Germinal center (tissue), 1 donor: ENCODE measurements at regions not wholly inside any gene's neighbourhood (a gene's known extent, or its start where the extent isn't known, plus 50 kb on each side); places are given as distances from the start of the nearest gene placed in this dataset.

Source experiments
- DNase-seq: peaks from one replicate; pipeline ENCODE4 v3.0.0; 2012; ENCODE audit warnings: mixed read lengths, low spot score

- DNase-seq, result no peak
These were observed 109.8 kb upstream of the POU3F2 start for GRCh38 chr6:98724537-98724936.

- no peak for DNase-seq
These were observed 87.1 kb upstream of the POU3F2 start for GRCh38 chr6:98747273-98747672.

GRCh38 chr6:98747960-98748359 is 86.4 kb upstream of the POU3F2 start:
- DNase-seq, result no peak

- no peak for DNase-seq
These were observed 74.9 kb upstream of the POU3F2 start for GRCh38 chr6:98759459-98759858.

- DNase-seq, result no peak
These were observed 69.9 kb upstream of the POU3F2 start for GRCh38 chr6:98764373-98764911.

- DNase-seq, result no peak
These were observed 64.8 kb upstream of the POU3F2 start for GRCh38 chr6:98769546-98769945.

GRCh38 chr6:98775205-98775604 is 59.2 kb upstream of the POU3F2 start:
- DNase-seq, result no peak

- DNase-seq, result no peak
These were observed 56.6 kb upstream of the POU3F2 start for GRCh38 chr6:98777762-98778161.

- no peak for DNase-seq
These were observed 54.8 kb upstream of the POU3F2 start for GRCh38 chr6:98779618-98780017.

- no peak for DNase-seq
These were observed 51.6 kb upstream of the POU3F2 start for GRCh38 chr6:98782772-98783171.

- DNase-seq, result no peak
These were observed 50.8 kb upstream of the POU3F2 start for GRCh38 chr6:98783578-98783977.
